ENCODE measurements at regions not wholly inside any gene's neighbourhood (a gene's known extent, or its start where the extent isn't known, plus 50 kb on each side); places are given as distances from the start of the nearest gene placed in this dataset.

DNA sequence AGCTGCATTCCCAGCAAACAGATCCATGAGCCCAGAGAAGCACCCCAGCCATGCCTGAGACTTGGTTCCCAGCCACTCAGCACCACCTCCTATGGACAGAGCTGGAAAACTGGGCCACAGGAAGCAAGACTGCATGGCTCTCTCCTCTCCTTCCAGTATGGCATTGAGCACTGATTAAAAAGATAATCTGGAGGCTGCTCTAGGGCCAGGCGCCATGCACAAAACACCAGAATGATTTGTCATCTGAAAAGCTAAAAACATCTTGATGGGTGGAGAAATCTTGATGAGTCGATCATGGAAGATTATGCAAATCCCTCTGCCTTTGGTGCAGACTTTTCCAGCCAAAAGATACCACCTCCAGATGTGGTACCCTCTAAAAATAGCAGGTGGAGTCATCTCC is 62.7 kb upstream of the MRPS22 start:
- DNase-seq (ENCODE audit: low spot score): no peak

GRCh38 chr3:139281522-139282196 is 62.2 kb upstream of the MRPS22 start:
- DNase-seq (ENCODE audit: low spot score): no peak

- DNase-seq (ENCODE audit: low spot score): no peak
Measured at GRCh38 chr3:139283301-139283700, 60.5 kb upstream of the MRPS22 start.

- DNase-seq (ENCODE audit: low spot score): no peak
Measured at GRCh38 chr3:139284221-139284620, 59.6 kb upstream of the MRPS22 start.

- DNase-seq (ENCODE audit: low spot score): no peak
Measured at GRCh38 chr3:139285691-139286090, 58.1 kb upstream of the MRPS22 start.

DNA sequence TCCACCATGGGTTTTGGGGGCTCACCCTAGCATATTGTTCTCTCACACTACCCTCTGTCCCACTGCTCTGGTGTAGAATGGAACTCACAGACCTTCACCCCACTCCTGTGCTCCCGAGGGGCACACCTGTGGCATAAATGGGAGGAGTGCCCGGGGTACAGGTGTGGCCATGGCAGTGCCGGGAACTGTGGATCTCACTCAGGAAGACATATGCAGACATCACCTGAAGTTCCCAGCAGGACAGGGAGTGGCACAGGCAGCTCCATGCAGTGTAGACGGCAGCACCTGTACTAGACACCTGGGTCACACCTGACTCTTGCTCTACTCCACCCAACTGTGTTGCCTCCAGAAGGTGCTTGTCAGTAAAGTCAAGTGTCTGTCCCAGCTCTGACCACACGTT is 57.6 kb upstream of the MRPS22 start:
- no peak for DNase-seq (ENCODE audit: low spot score)

DNA sequence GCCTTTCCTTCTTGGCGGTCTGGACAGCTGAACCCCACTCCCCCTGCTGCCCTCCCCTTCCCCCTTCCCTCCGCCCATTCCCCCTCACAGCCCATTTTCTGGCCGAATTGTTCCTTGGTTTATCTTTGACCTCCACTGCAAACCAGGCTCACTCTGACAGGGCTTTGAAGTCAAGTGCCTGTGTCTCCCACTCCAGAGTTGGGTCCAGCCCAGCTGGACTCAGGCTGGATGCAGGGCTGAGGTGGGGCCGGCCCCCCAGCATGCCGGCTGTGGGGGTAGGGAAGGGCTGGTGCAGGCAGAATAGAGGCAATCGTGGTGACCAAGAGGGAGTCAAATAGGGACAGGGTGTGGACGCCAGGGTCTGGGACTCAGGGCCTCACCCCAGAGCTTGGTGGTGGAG is 57.0 kb upstream of the MRPS22 start:
- DNase-seq (ENCODE audit: low spot score): no peak

GRCh38 chr3:139287557-139287956 is 56.3 kb upstream of the MRPS22 start:
- DNase-seq (ENCODE audit: low spot score): no peak

- DNase-seq (ENCODE audit: low spot score): no peak
Measured at GRCh38 chr3:139288266-139288821, 55.5 kb upstream of the MRPS22 start.

- no peak for DNase-seq (ENCODE audit: low spot score)
Measured at GRCh38 chr3:139289860-139290524, 53.8 kb upstream of the MRPS22 start.

DNA sequence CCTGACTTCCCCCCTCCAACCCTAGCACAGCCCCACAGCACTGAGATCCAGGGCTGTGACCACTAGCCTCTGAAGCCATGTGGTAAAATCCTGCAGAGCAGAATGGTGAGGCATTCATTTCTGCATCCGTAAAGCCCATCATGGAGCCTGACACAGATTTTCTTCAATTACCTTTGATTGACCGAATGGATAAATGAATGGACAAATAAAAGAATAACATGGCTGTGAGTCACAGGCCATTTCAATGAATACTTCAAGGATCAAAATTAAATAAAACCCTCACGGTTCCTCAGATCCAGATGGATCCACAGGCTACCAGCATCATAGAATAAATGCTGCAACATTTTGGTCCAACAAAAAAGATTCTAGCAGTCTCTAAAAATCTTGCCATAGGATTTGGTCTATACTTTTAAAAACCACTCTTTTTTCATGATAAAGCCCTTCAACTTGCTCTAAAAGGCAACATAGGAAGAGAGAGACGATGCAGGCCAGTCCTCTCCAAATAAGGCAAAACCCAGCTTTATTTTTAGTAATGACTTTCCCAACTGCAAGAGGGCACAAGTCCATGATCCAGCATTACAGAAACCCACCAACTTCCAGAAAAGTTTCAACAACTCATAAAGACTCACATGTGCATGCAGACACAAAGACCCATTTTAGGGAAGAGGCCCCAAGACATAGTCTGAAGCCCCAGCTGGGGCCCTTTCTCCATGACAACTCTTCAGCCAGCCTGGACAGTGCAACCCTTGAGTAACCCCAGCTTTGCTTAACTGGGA is 52.4 kb upstream of the MRPS22 start:
- no peak for DNase-seq (ENCODE audit: low spot score)

DNA sequence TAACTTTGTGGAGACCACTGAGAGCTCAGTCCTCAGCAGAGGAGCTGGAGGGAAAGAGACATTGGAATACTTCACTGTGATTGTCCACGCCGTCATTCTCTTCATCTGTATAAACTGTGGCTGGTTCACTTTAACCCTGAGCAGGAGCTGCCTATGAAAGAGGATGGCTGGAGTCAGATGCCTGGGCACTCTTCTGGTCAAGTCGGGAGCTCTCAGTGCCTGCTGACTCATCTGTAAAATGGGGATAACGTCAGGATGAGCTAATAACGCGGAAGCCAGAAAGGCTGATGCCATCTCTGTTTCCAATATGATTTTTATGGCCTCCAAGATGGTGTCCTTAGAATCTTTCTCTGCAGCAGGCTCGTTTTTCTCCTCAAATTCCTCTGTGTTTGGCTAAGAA is 51.6 kb upstream of the MRPS22 start:
- no peak for DNase-seq (ENCODE audit: low spot score)

DNA sequence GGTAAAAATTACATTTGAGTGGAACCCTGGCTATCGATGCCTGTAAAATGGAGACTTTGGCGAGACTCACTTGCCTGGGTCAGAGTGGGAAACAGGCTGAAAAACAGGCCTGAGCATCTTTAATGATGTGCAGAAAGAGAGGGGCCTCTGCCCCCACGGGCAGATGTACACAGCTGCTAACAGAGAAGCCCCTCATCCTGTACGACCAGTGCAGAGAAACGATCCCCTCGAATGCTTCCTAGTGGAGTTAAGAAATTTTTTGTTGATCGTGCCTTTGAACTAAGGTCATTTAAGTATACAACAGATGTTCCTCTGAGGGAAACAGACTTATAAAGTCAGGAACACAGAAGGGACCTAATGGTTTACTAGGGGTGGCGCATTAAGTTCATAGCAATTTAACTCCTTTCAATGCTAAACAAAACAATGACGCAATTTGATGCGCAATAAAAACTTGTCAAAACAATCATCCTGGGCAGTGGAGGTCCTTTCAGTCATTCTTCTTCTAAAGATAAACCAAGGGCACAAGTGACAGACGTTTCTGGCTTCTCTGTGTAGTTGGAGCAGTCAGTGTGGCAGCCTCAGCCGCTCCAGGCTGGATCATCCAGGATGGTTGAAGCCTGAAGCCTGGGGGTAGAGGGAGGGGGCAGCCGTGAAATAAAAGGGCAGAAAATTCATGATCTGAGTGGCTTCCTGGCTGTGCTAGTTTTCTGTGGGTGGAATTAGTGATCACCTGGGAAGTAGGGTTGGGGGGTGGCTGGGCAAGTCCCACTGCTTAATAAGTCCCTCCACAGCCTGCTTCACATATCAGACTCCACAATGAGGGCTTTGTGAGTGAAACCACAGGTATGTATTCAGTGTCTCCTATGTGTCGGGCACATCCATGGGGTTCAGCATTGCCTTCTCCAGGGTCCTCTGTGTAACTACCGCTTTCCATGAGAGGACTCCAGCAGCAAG is 50.8 kb upstream of the MRPS22 start:
- DNase-seq (ENCODE audit: low spot score): no peak

DNA sequence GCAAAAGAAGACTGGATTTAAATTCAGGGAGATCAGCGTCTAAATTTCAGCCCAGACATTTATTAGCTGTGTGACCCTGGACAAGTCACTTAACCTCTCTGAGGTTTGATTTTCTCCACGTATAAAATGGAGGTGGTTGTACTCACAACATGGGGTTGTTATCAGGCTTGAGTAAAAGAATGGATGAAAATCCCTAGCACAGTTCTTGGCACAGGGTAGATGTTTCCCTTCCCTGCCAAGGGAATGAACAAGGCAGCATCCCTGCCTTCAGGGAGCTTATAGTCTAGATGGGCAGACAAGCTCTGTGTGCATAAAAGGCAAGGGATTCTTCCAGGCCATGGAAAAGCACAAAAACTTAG is 50.2 kb upstream of the MRPS22 start:
- DNase-seq (ENCODE audit: low spot score): no peak
